OCI-LY7 (cell line): ENCODE measurements at regions not wholly inside any gene's neighbourhood (a gene's known extent, or its start where the extent isn't known, plus 50 kb on each side); places are given as distances from the start of the nearest gene placed in this dataset.

Experiments
- BruUV-seq: library from RNA; stranded (reverse); fragments of 400-500 nt; replicated peaks from 2 replicates; lab custom pipeline; 2021; lab: Mats Ljungman, UMichigan
- CTCF ChIA-PET: fragments of 300-600 bp; sonication (Branson Sonifier 250); formaldehyde crosslinking; loops from one replicate; lab custom pipeline; 2022; ENCODE audit warnings: antibody characterized with exemption; ENCODE audit not compliant: unreplicated experiment; lab: Charles Lee
- POLR2A ChIA-PET: fragments of 300-600 bp; sonication (Branson Sonifier 250); formaldehyde crosslinking; loops from one replicate; lab custom pipeline; 2022; ENCODE audit warnings: antibody characterized with exemption; lab: Charles Lee
- DNase-seq: peaks from one replicate; pipeline ENCODE4 v3.0.0-alpha.2; 2015; ENCODE audit warnings: low spot score
- H2AFZ ChIP-seq: fragments of 200-600 bp; sonication (generic), shearing (Covaris generic); 2 replicates; pipeline ENCODE4 v1.6.1; 2014; ENCODE audit warnings: mild to moderate bottlenecking, antibody characterized with exemption, low read length, moderate library complexity
- H3K27ac ChIP-seq: fragments of 200-600 bp; sonication (generic); 2 replicates; pipeline ENCODE4 v1.5.1; 2014; ENCODE audit warnings: mixed run types, low read depth, mild to moderate bottlenecking, moderate library complexity, low read length, inconsistent platforms; ENCODE audit not compliant: poor library complexity, severe bottlenecking
- H3K36me3 ChIP-seq: fragments of 200-600 bp; sonication (generic); 2 replicates; pipeline ENCODE4 v1.6.1; 2014; ENCODE audit warnings: mild to moderate bottlenecking, antibody characterized with exemption, low read length, moderate library complexity, mixed read lengths; ENCODE audit not compliant: insufficient read depth
- H3K4me1 ChIP-seq: fragments of 200-600 bp; sonication (generic); 2 replicates; pipeline ENCODE4 v1.5.1; 2014; ENCODE audit warnings: mild to moderate bottlenecking, low read length; ENCODE audit not compliant: insufficient read depth, poor library complexity, severe bottlenecking
- H3K4me2 ChIP-seq: fragments of 200-600 bp; sonication (generic); 2 replicates; pipeline ENCODE4 v1.6.1; 2014; ENCODE audit warnings: mild to moderate bottlenecking, low read length
- H3K4me3 ChIP-seq: fragments of 200-600 bp; sonication (generic); 2 replicates; pipeline ENCODE4 v1.5.1; 2014; ENCODE audit warnings: mild to moderate bottlenecking, low read depth, low read length; ENCODE audit not compliant: poor library complexity, severe bottlenecking
- H3K79me2 ChIP-seq: fragments of 200-600 bp; sonication (generic); 2 replicates; pipeline ENCODE4 v1.6.1; 2016; ENCODE audit warnings: low read depth, mild to moderate bottlenecking, low read length, moderate library complexity, mixed read lengths; ENCODE audit not compliant: insufficient read depth
- H3K9me2 ChIP-seq: fragments of 200-600 bp; sonication (generic); 2 replicates; pipeline ENCODE4 v1.6.1; 2016; ENCODE audit warnings: mild to moderate bottlenecking, low read length, mixed read lengths; ENCODE audit not compliant: insufficient read depth
- H3K9me3 ChIP-seq: fragments of 200-600 bp; sonication (generic); 2 replicates; pipeline ENCODE4 v1.6.1; 2014; ENCODE audit warnings: mild to moderate bottlenecking, mixed run types, low read length, mixed read lengths
- H4K20me1 ChIP-seq: fragments of 200-600 bp; sonication (generic); 2 replicates; pipeline ENCODE4 v1.6.1; 2014; ENCODE audit warnings: mild to moderate bottlenecking, antibody characterized with exemption, low read length, moderate library complexity, mixed read lengths; ENCODE audit not compliant: insufficient read depth
- CTCF ChIP-seq: fragments of 200-600 bp; sonication (generic); conservative IDR thresholded peaks from 2 replicates; pipeline ENCODE4 v1.5.1; 2014; ENCODE audit warnings: mild to moderate bottlenecking, antibody characterized with exemption, low read length, moderate library complexity, mixed read lengths
- EZH2phosphoT487 ChIP-seq: fragments of 200-600 bp; sonication (generic); IDR thresholded peaks from 2 replicates; pipeline ENCODE4 v1.6.1; 2018; ENCODE audit warnings: low read depth, borderline replicate concordance, mild to moderate bottlenecking, mixed run types, antibody characterized with exemption, low read length, moderate library complexity, mixed read lengths
- intact Hi-C: fragments of 100-400 bp; cut with micrococcal nuclease; formaldehyde crosslinking; loops from one replicate; pipeline ENCODE4 v1.10.0; 2022; ENCODE audit not compliant: unreplicated experiment

DNA sequence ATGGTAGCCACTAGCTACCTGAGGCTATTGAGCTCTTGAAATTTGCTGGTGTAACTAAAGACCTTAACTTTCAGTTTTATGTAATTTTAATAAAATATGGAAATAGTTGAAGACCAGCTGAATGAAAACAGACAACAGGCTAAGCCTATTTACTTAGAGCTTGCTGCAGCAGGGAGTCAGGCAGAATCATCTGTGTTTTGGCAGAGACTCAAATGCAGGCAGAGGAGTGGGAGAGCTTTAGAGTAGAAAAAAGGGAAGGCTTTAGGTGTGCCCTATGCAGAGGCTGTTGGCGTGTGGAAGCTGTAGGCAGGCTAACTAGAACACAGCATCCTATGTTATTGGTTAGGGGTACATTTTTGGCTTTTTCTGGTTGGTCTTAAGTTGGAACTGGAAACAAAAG lies 304.9 kb upstream of the NBEA start:
- H3K27ac ChIP-seq = no peak overlapping the region
- H3K4me3 ChIP-seq = no peak overlapping the region
- intact Hi-C loops = no loop called here
- no peak overlapping the region for H3K4me2 ChIP-seq
- no peak for TF ChIP-seq CTCF
- no peak for TF ChIP-seq EZH2phosphoT487
- H3K4me1 ChIP-seq = no peaks in the 10 kb centered on the region
- no peaks in the 10 kb centered on the region for H3K9me3 ChIP-seq
- BruUV-seq = no TSS peak
- no peak overlapping the region for H2AFZ ChIP-seq
- H3K79me2 ChIP-seq = no peaks in the 10 kb centered on the region
- no peaks in the 10 kb centered on the region for H4K20me1 ChIP-seq
- DNase-seq = no peak
- no peaks in the 10 kb centered on the region for H3K9me2 ChIP-seq
- CTCF ChIA-PET = no interaction called here
- no peaks in the 10 kb centered on the region for H3K36me3 ChIP-seq
- POLR2A ChIA-PET = interaction anchor here (0.6 to 0.7 kb wide), 3 partner anchors 11 to 771 kb away, joined by 3 to 4 read pairs (median 3); no protein-coding TSS in a partner anchor

DNA sequence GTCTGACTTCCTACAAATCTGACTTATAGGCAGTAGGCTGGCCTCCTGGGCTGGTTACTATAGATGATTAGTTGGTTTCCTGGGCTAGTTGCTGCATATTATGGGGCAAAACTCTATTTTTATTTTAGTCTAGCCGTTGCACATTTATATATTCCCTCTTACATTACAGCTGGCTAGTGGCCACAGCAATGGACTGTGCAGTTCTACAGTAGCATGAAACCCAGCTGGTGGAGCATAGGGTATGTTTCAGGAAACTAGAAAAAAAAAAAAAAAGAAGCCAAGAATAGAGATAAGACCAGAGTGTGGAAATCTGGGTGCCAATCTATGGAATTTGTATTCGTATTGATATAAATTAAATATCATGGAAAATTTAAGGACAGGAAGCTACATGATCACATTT lies 304.4 kb upstream of the NBEA start:
- Histone ChIP-seq H3K79me2 (no peaks in the 10 kb centered on the region), H3K9me2 (no peaks in the 10 kb centered on the region), H3K4me3 (no peak overlapping the region), H3K4me1 (no peaks in the 10 kb centered on the region), H3K4me2 (no peak overlapping the region), H3K36me3 (no peaks in the 10 kb centered on the region), H2AFZ (no peak overlapping the region), H3K9me3 (no peaks in the 10 kb centered on the region), H4K20me1 (no peaks in the 10 kb centered on the region), H3K27ac (no peak overlapping the region)
- no TSS peak for BruUV-seq
- intact Hi-C loops = no loop called here
- POLR2A ChIA-PET = interaction anchor here (0.6 to 0.7 kb wide), 3 partner anchors 12 to 770 kb away, joined by 3 read pairs; no protein-coding TSS in a partner anchor
- CTCF ChIA-PET = no interaction called here
- DNase-seq = no peak
- TF ChIP-seq EZH2phosphoT487 (no peak), CTCF (no peak)

DNA sequence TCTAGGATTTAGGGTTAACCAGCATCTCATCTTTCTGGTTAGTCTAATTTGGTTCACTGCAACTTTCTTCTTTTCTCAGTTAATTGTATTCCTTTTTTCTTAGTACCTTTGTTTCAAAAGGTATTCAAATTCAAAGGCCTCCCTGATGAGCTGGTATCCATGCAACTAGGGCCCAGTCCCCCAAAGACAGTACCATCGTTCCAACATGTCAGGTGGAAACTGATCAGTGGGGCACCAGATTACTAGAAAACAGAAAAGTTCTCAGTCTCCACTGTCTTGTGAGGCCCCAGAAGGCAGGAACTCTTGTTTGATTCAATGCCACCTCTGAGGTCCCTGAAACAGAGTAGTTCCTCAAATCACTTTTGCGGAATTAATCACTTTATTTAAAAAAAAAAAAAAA lies 303.2 kb upstream of the NBEA start:
- Histone ChIP-seq H3K27ac (no peak overlapping the region), H3K4me1 (no peaks in the 10 kb centered on the region), H3K79me2 (no peaks in the 10 kb centered on the region), H2AFZ (no peak overlapping the region), H4K20me1 (no peaks in the 10 kb centered on the region), H3K36me3 (no peaks in the 10 kb centered on the region), H3K4me3 (no peak overlapping the region), H3K4me2 (no peak overlapping the region), H3K9me2 (no peaks in the 10 kb centered on the region), H3K9me3 (no peaks in the 10 kb centered on the region)
- BruUV-seq = no TSS peak
- TF ChIP-seq EZH2phosphoT487 (no peak), CTCF (no peak)
- POLR2A ChIA-PET = interaction anchor here (0.7 kb wide), 1 partner anchor 23 kb away, joined by 7 read pairs; no protein-coding TSS in a partner anchor
- CTCF ChIA-PET = no interaction called here
- intact Hi-C loops = no loop called here
- no peak for DNase-seq
